WTC11 (cell line): ENCODE measurements at regions not wholly inside any gene's neighbourhood (a gene's known extent, or its start where the extent isn't known, plus 50 kb on each side); places are given as distances from the start of the nearest gene placed in this dataset.

Experiments
- ATAC-seq: fragments of 200-7000 bp; cut with Tn5 transposase; 2 replicates; pipeline ENCODE4 v1.10.0; 2021; ENCODE audit warnings: mild to moderate bottlenecking, moderate library complexity
- CTCF ChIA-PET: fragments of 300-600 bp; sonication (Branson Sonifier 250); formaldehyde crosslinking; loops from one replicate; lab custom pipeline; 2021; ENCODE audit warnings: antibody characterized with exemption; lab: Charles Lee
- POLR2A ChIA-PET: fragments of 350-600 bp; sonication (Branson Sonifier 250); formaldehyde crosslinking; loops from one replicate; lab custom pipeline; 2021; ENCODE audit warnings: antibody characterized with exemption; lab: Charles Lee
- DNase-seq: peaks from one replicate; pipeline ENCODE4 v3.0.0; 2021; ENCODE audit warnings: low spot score
- H3K27ac Mint-ChIP-seq: 2 replicates; pipeline ENCODE4 v1.8.0; 2021; ENCODE audit warnings: mixed read lengths
- H3K27me3 Mint-ChIP-seq: 2 replicates; pipeline ENCODE4 v1.8.0; 2021; ENCODE audit warnings: low read depth, mild to moderate bottlenecking, moderate library complexity, mixed read lengths
- H3K36me3 Mint-ChIP-seq: 2 replicates; pipeline ENCODE4 v1.8.0; 2021; ENCODE audit warnings: mixed read lengths
- H3K4me1 Mint-ChIP-seq: 2 replicates; pipeline ENCODE4 v1.8.0; 2022; ENCODE audit warnings: mixed read lengths
- H3K4me3 Mint-ChIP-seq: 2 replicates; pipeline ENCODE4 v1.8.0; 2021; ENCODE audit warnings: mild to moderate bottlenecking, moderate library complexity, mixed read lengths
- H3K9me3 Mint-ChIP-seq: 2 replicates; pipeline ENCODE4 v1.8.0; 2021; ENCODE audit warnings: mixed read lengths
- ATF1 ChIP-seq: sonication (generic); formaldehyde crosslinking; IDR thresholded peaks from 2 replicates; pipeline ENCODE4 v1.8.1; 2023; ENCODE audit warnings: mild to moderate bottlenecking, moderate library complexity, missing genetic modification reagents
- CREM ChIP-seq: sonication (generic); formaldehyde crosslinking; IDR thresholded peaks from 2 replicates; pipeline ENCODE4 v1.8.1; 2022; ENCODE audit warnings: mild to moderate bottlenecking, missing genetic modification reagents, moderate library complexity
- E2F4 ChIP-seq: sonication (generic); formaldehyde crosslinking; IDR thresholded peaks from 2 replicates; pipeline ENCODE4 v1.8.1; 2022; ENCODE audit warnings: low read depth, mild to moderate bottlenecking, moderate library complexity, missing genetic modification reagents, borderline replicate concordance
- E2F5 ChIP-seq: sonication (generic); formaldehyde crosslinking; IDR thresholded peaks from 2 replicates; pipeline ENCODE4 v1.8.1; 2022; ENCODE audit warnings: mild to moderate bottlenecking, moderate library complexity, missing genetic modification reagents
- ERG ChIP-seq: fragments of 250-450 bp; sonication (Bioruptor Pico); IDR thresholded peaks from 2 replicates; pipeline ENCODE4 v1.8.0; 2021; ENCODE audit warnings: mild to moderate bottlenecking
- ETV6 ChIP-seq: sonication (generic); formaldehyde crosslinking; IDR thresholded peaks from 2 replicates; pipeline ENCODE4 v1.8.1; 2022; ENCODE audit warnings: mild to moderate bottlenecking, missing genetic modification reagents
- FOXJ3 ChIP-seq: sonication (generic); formaldehyde crosslinking; IDR thresholded peaks from 2 replicates; pipeline ENCODE4 v1.9.0; 2021; ENCODE audit warnings: missing genetic modification reagents, mild to moderate bottlenecking, borderline replicate concordance
- FOXP4 ChIP-seq: sonication (generic); formaldehyde crosslinking; IDR thresholded peaks from 2 replicates; pipeline ENCODE4 v1.8.0; 2022; ENCODE audit warnings: mild to moderate bottlenecking, missing genetic modification reagents
- GRHL2 ChIP-seq: fragments of 250-450 bp; sonication (Bioruptor Pico); IDR thresholded peaks from 2 replicates; pipeline ENCODE4 v1.8.0; 2022; ENCODE audit warnings: mild to moderate bottlenecking, moderate library complexity; ENCODE audit not compliant: insufficient replicate concordance, severe bottlenecking
- IRF2 ChIP-seq: sonication (generic); formaldehyde crosslinking; IDR thresholded peaks from 2 replicates; pipeline ENCODE4 v1.8.0; 2022; ENCODE audit warnings: low read depth, missing genetic modification reagents, borderline replicate concordance
- NR1H2 ChIP-seq: sonication (generic); formaldehyde crosslinking; IDR thresholded peaks from 2 replicates; pipeline ENCODE4 v1.9.0; 2021; ENCODE audit warnings: mild to moderate bottlenecking, moderate library complexity, missing genetic modification reagents
- NR3C1 ChIP-seq: sonication (generic); formaldehyde crosslinking; conservative IDR thresholded peaks from 2 replicates; pipeline ENCODE4 v1.8.1; 2023; ENCODE audit warnings: low read depth, mild to moderate bottlenecking, missing genetic modification reagents
- STAT6 ChIP-seq: sonication (generic); formaldehyde crosslinking; conservative IDR thresholded peaks from 2 replicates; pipeline ENCODE4 v1.8.1; 2023; ENCODE audit warnings: mild to moderate bottlenecking, low read depth, missing genetic modification reagents, moderate library complexity
- USF2 ChIP-seq: sonication (generic); formaldehyde crosslinking; IDR thresholded peaks from 2 replicates; pipeline ENCODE4 v1.8.1; 2023; ENCODE audit warnings: mild to moderate bottlenecking, missing genetic modification reagents, moderate library complexity
- ZBTB43 ChIP-seq: sonication (generic); formaldehyde crosslinking; IDR thresholded peaks from 2 replicates; pipeline ENCODE4 v1.8.1; 2023; ENCODE audit warnings: mild to moderate bottlenecking, missing genetic modification reagents
- ZNF416 ChIP-seq: fragments of 250-450 bp; sonication (Bioruptor Pico); IDR thresholded peaks from 2 replicates; pipeline ENCODE4 v1.9.0; 2021; ENCODE audit warnings: mild to moderate bottlenecking, inconsistent platforms
- ZNF532 ChIP-seq: fragments of 250-450 bp; sonication (Bioruptor Pico); IDR thresholded peaks from 2 replicates; pipeline ENCODE4 v1.9.0; 2021; ENCODE audit warnings: mild to moderate bottlenecking, borderline replicate concordance

GRCh38 chr7:115477193-115477651 lies 553.3 kb downstream of the TFEC start:
- Mint-ChIP-seq H3K4me1 (peaks cover 16% of the 10 kb centered on the region), H3K27ac (no peak overlapping the region), H3K27me3 (peaks cover 18% of the 10 kb centered on the region; the same call in 1 of the 2 replicates), H3K4me3 (peak overlapping the region; percentile 84), H3K9me3 (no peaks in the 10 kb centered on the region), H3K36me3 (no peaks in the 10 kb centered on the region)
- peak; percentile 61 for DNase-seq
- TF ChIP-seq USF2 (CRISPR knock-in tag) (no peak), E2F5 (CRISPR knock-in tag) (no peak), ERG (CRISPR knock-in tag) (no peak), NR3C1 (CRISPR knock-in tag) (no peak), ATF1 (CRISPR knock-in tag) (no peak), ZNF532 (CRISPR knock-in tag) (no peak), STAT6 (no peak), E2F4 (CRISPR knock-in tag) (no peak), NR1H2 (CRISPR knock-in tag) (no peak), ETV6 (CRISPR knock-in tag) (no peak)
- POLR2A ChIA-PET, result no interaction called here
- peak; percentile 74 for ATAC-seq
- CTCF ChIA-PET, result interaction anchor here (1.0 to 1.8 kb wide), 3 partner anchors 18 to 612 kb away, joined by 3 to 7 read pairs (median 5); no protein-coding TSS in a partner anchor

- POLR2A ChIA-PET, result no interaction called here
- ATAC-seq (peak; percentile 19), DNase-seq (no peak)
- CTCF ChIA-PET, result interaction anchor here (1.0 to 1.8 kb wide), 3 partner anchors 18 to 612 kb away, joined by 3 to 7 read pairs (median 5); no protein-coding TSS in a partner anchor
- H3K27ac Mint-ChIP-seq, result no peak overlapping the region
- no peaks in the 10 kb centered on the region for H3K36me3 Mint-ChIP-seq
- H3K9me3 Mint-ChIP-seq, result no peaks in the 10 kb centered on the region
- H3K4me3 Mint-ChIP-seq, result peak overlapping the region; percentile 84
- peaks cover 18% of the 10 kb centered on the region; the same call in 1 of the 2 replicates for H3K27me3 Mint-ChIP-seq
- H3K4me1 Mint-ChIP-seq, result peaks cover 16% of the 10 kb centered on the region
- TF ChIP-seq ZNF416 (CRISPR knock-in tag) (no peak), GRHL2 (no peak), ATF1 (CRISPR knock-in tag) (no peak), FOXJ3 (CRISPR knock-in tag) (no peak), CREM (CRISPR knock-in tag) (no peak), ZBTB43 (no peak), FOXP4 (CRISPR knock-in tag) (no peak), IRF2 (no peak)
These were observed 553.8 kb downstream of the TFEC start for GRCh38 chr7:115476671-115477181.
